GM23338 (cell line): ENCODE measurements at regions not wholly inside any gene's neighbourhood (a gene's known extent, or its start where the extent isn't known, plus 50 kb on each side); places are given as distances from the start of the nearest gene placed in this dataset.

Source experiments
- ATAC-seq: fragments of 200-7000 bp; cut with Tn5 transposase; 3 replicates; pipeline ENCODE4 v1.9.1; 2020
- DNase-seq: peaks from one replicate; pipeline ENCODE4 v3.0.0-alpha.2; 2015; ENCODE audit warnings: low spot score
- H2AFZ ChIP-seq: fragments of 200-600 bp; sonication (generic); 2 replicates; pipeline ENCODE4 v1.8.0; 2016; ENCODE audit warnings: antibody characterized with exemption, mild to moderate bottlenecking, moderate library complexity
- H3F3A ChIP-seq: fragments of 200-600 bp; sonication (generic); replicated peaks from 2 replicates; pipeline ENCODE4 v1.8.0; 2017; ENCODE audit warnings: antibody characterized with exemption, mixed run types, low read depth
- H3K27ac ChIP-seq: fragments of 200-600 bp; sonication (generic); 2 replicates; pipeline ENCODE4 v1.6.1; 2016; ENCODE audit warnings: low read depth
- H3K27me3 ChIP-seq: fragments of 200-600 bp; sonication (generic); 2 replicates; pipeline ENCODE4 v1.8.0; 2016; ENCODE audit warnings: mild to moderate bottlenecking, mixed run types, moderate library complexity; ENCODE audit not compliant: insufficient read depth
- H3K36me3 ChIP-seq: fragments of 200-600 bp; sonication (generic); 2 replicates; pipeline ENCODE4 v1.8.0; 2016; ENCODE audit warnings: mild to moderate bottlenecking; ENCODE audit not compliant: insufficient read depth
- H3K4me1 ChIP-seq: fragments of 200-600 bp; sonication (generic); 2 replicates; pipeline ENCODE4 v1.8.0; 2016; ENCODE audit warnings: mild to moderate bottlenecking, moderate library complexity; ENCODE audit not compliant: insufficient read depth
- H3K4me2 ChIP-seq: fragments of 200-600 bp; sonication (generic); 2 replicates; pipeline ENCODE4 v1.7.1; 2017; ENCODE audit warnings: mixed run types
- H3K4me3 ChIP-seq: fragments of 200-600 bp; sonication (generic); 2 replicates; pipeline ENCODE4 v1.6.1; 2016; ENCODE audit warnings: mixed run types
- H3K79me2 ChIP-seq: fragments of 200-600 bp; sonication (generic); replicated peaks from 2 replicates; pipeline ENCODE4 v1.8.0; 2017; ENCODE audit warnings: mild to moderate bottlenecking; ENCODE audit not compliant: insufficient read depth
- H3K9me2 ChIP-seq: fragments of 200-600 bp; sonication (generic); 2 replicates; pipeline ENCODE4 v1.8.0; 2017; ENCODE audit not compliant: insufficient read depth
- H4K20me1 ChIP-seq: fragments of 200-600 bp; sonication (generic); replicated peaks from 2 replicates; pipeline ENCODE4 v1.8.0; 2017; ENCODE audit warnings: mild to moderate bottlenecking; ENCODE audit not compliant: insufficient read depth
- H3K27ac Mint-ChIP-seq: 2 replicates; pipeline ENCODE4 v1.8.0; 2020; ENCODE audit warnings: inconsistent platforms, mild to moderate bottlenecking, moderate library complexity, mixed read lengths
- H3K27me3 Mint-ChIP-seq: 3 replicates; pipeline ENCODE4 v1.8.0; 2022; ENCODE audit warnings: low read depth, mild to moderate bottlenecking, moderate library complexity, mixed read lengths, inconsistent platforms; ENCODE audit not compliant: insufficient read depth, poor library complexity
- H3K36me3 Mint-ChIP-seq: 3 replicates; pipeline ENCODE4 v1.8.0; 2021; ENCODE audit warnings: low read depth, mild to moderate bottlenecking, inconsistent platforms, moderate library complexity, mixed read lengths
- H3K4me1 Mint-ChIP-seq: 3 replicates; pipeline ENCODE4 v1.8.0; 2020; ENCODE audit warnings: mild to moderate bottlenecking, inconsistent platforms, mixed read lengths
- H3K4me3 Mint-ChIP-seq: 3 replicates; pipeline ENCODE4 v1.8.0; 2021; ENCODE audit warnings: moderate library complexity, mild to moderate bottlenecking, inconsistent platforms, mixed read lengths
- H3K9me3 Mint-ChIP-seq: 3 replicates; pipeline ENCODE4 v1.8.0; 2020; ENCODE audit warnings: moderate library complexity, mild to moderate bottlenecking, inconsistent platforms, mixed read lengths
- CREB1 ChIP-seq: fragments of 250-450 bp; sonication (Bioruptor Pico); IDR thresholded peaks from 2 replicates; pipeline ENCODE4 v1.5.0; 2020; ENCODE audit warnings: low read depth, mild to moderate bottlenecking, moderate library complexity
- CTCF ChIP-seq, 2 experiments: fragments of 200-600 bp in 1 of 2; sonication (generic) in 1 of 2; conservative IDR thresholded peaks; 2 replicates each; pipeline versions ENCODE4 v1.5.1 to v1.6.1; 2016 to 2017; ENCODE audit warnings: antibody characterized with exemption in 2 of 2, low read depth in 2 of 2, mild to moderate bottlenecking in 2 of 2, moderate library complexity in 1 of 2
- EZH2phosphoT487 ChIP-seq: fragments of 200-600 bp; sonication (generic); IDR thresholded peaks from one replicate; pipeline ENCODE4 v1.8.1; 2018; ENCODE audit warnings: antibody characterized with exemption; ENCODE audit not compliant: unreplicated experiment
- JUNB ChIP-seq: IDR thresholded peaks from one replicate; pipeline ENCODE4 v1.6.1; 2016; ENCODE audit warnings: antibody characterized with exemption; ENCODE audit not compliant: unreplicated experiment
- POLR2AphosphoS5 ChIP-seq: IDR thresholded peaks from 2 replicates; pipeline ENCODE4 v1.6.1; 2016; ENCODE audit warnings: antibody characterized with exemption, low read depth
- REST ChIP-seq: IDR thresholded peaks from one replicate; pipeline ENCODE4 v1.6.1; 2018; ENCODE audit warnings: antibody characterized with exemption; ENCODE audit not compliant: unreplicated experiment
- STAT1 ChIP-seq: IDR thresholded peaks from one replicate; pipeline ENCODE4 v1.6.1; 2016; ENCODE audit warnings: antibody characterized with exemption; ENCODE audit not compliant: unreplicated experiment
- ZNF114 ChIP-seq: fragments of 250-450 bp; sonication (Bioruptor Pico); IDR thresholded peaks from 2 replicates; pipeline ENCODE4 v1.5.0; 2020; ENCODE audit warnings: mild to moderate bottlenecking, moderate library complexity
- ZNF331 ChIP-seq: fragments of 250-450 bp; sonication (Bioruptor Pico); IDR thresholded peaks from 2 replicates; pipeline ENCODE4 v1.5.0; 2020; ENCODE audit warnings: low read depth, mild to moderate bottlenecking, moderate library complexity
- ZNF462 ChIP-seq: fragments of 250-450 bp; sonication (Bioruptor Pico); IDR thresholded peaks from 2 replicates; pipeline ENCODE4 v1.5.0; 2020; ENCODE audit warnings: mild to moderate bottlenecking, moderate library complexity

- Histone ChIP-seq H3K9me2 (peaks cover 9% of the 10 kb centered on the region; the same call in 1 of the 2 replicates), H3K4me1 (no peaks in the 10 kb centered on the region), H3K79me2 (no peaks in the 10 kb centered on the region), H3K27me3 (no peaks in the 10 kb centered on the region), H3F3A (no peaks in the 10 kb centered on the region), H3K27ac (no peak overlapping the region; the same call in 1 of the 2 replicates), H4K20me1 (no peaks in the 10 kb centered on the region), H2AFZ (peak overlapping the region; percentile 47; the same call in 1 of the 2 replicates), H3K36me3 (no peaks in the 10 kb centered on the region), H3K4me3 (no peak overlapping the region), H3K4me2 (no peak overlapping the region)
- TF ChIP-seq REST (no peak), POLR2AphosphoS5 (no peak), CREB1 (CRISPR knock-in tag) (no peak), CTCF (conservative IDR thresholded peaks at IDR 0.05; ENCODE audit: low read depth in 2 of 2) (no peak), EZH2phosphoT487 (no peak), ZNF114 (CRISPR knock-in tag) (no peak), ZNF331 (CRISPR knock-in tag) (no peak), JUNB (no peak), ZNF462 (no peak), STAT1 (no peak)
- Mint-ChIP-seq H3K27me3 (no peaks in the 10 kb centered on the region), H3K9me3 (no peaks in the 10 kb centered on the region), H3K27ac (peak overlapping the region; percentile 60; the same call in 1 of the 2 replicates), H3K4me1 (peaks cover 6% of the 10 kb centered on the region; the same call in 1 of the 3 replicates), H3K4me3 (no peak overlapping the region), H3K36me3 (no peaks in the 10 kb centered on the region)
- ATAC-seq (no peak), DNase-seq (no peak)
These were observed 1040.1 kb upstream of the LRRN3 start for GRCh38 chr7:110050785-110051184.
